ENCODE measurements at regions not wholly inside any gene's neighbourhood (a gene's known extent, or its start where the extent isn't known, plus 50 kb on each side); places are given as distances from the start of the nearest gene placed in this dataset.
"Not testable (repeated sequence)": the region's sequence is repeated elsewhere in the genome, so short reads cannot be mapped to it uniquely, and the experiment has no call there.

GRCh38 chr2:199197448-199197847, 260.3 kb downstream of the SATB2 start:
- Histone ChIP-seq H3K4me3 (no peak overlapping the region), H3K9me3 (no peaks in the 10 kb centered on the region), H3K27me3 (no peaks in the 10 kb centered on the region), H3K27ac (no peak overlapping the region), H3K36me3 (no peaks in the 10 kb centered on the region), H3K4me1 (no peaks in the 10 kb centered on the region)
- TF ChIP-seq, protein P1, sequence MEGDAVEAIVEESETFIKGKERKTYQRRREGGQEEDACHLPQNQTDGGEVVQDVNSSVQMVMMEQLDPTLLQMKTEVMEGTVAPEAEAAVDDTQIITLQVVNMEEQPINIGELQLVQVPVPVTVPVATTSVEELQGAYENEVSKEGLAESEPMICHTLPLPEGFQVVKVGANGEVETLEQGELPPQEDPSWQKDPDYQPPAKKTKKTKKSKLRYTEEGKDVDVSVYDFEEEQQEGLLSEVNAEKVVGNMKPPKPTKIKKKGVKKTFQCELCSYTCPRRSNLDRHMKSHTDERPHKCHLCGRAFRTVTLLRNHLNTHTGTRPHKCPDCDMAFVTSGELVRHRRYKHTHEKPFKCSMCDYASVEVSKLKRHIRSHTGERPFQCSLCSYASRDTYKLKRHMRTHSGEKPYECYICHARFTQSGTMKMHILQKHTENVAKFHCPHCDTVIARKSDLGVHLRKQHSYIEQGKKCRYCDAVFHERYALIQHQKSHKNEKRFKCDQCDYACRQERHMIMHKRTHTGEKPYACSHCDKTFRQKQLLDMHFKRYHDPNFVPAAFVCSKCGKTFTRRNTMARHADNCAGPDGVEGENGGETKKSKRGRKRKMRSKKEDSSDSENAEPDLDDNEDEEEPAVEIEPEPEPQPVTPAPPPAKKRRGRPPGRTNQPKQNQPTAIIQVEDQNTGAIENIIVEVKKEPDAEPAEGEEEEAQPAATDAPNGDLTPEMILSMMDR (IDR thresholded peaks at IDR 0.05), result no peak
- intact Hi-C loops (cut with DNase I; ENCODE audit: low total_unique reads), result no loop called here
- DNase-seq, result no peak

DNA sequence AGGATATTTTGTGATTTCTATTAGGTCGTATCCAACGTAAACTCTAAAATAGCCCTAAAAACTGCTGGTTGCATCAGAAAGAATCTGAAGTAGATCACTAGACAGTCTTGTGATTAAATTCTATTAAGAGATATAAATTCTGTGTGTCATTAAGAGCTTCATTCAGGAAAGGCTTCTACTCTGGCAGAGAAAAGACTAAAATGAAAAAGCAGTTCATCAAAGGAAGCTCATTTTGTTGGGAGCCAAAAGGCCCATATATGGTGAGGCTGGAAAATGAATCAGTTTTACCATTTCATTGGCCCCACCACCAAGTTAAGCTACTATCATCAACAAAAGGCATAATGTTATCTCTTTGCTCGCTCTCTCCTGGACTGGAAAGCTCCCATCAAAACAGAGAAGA, 261.1 kb downstream of the SATB2 start:
- TF ChIP-seq, protein P1 (IDR thresholded peaks at IDR 0.05), result no peak
- intact Hi-C loops (cut with DNase I; ENCODE audit: low total_unique reads), result no loop called here
- Histone ChIP-seq H3K27me3 (no peaks in the 10 kb centered on the region), H3K36me3 (no peaks in the 10 kb centered on the region), H3K9me3 (no peaks in the 10 kb centered on the region), H3K4me1 (no peaks in the 10 kb centered on the region), H3K4me3 (no peak overlapping the region), H3K27ac (no peak overlapping the region)
- no peak for DNase-seq

DNA sequence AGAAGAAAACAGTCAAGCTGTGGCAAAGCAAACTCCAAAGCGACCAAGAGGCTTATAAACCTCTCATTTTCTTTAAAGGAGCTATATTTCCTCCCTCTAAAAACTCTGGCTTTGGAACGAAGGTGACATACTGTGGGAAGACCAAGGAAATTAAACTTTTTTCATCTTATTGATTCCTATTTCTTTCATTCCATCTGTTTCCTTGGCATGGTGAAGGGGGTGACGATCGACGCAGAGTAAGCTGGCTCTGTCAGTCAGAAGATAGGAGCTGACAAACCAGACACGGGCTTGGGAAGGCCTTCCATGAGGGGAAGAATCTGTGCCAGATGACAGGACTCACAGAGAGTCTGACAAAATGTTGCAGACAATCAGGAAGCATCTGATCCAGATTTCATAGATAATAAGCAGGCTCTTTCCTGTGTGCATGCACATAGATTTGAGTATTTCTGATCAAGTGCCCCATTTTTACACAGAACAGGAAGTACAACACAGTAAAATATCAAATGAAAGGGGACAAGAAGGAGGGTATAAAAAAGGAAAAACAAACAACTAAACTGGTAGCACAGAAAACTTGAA, 261.7 kb downstream of the SATB2 start:
- intact Hi-C loops (cut with DNase I; ENCODE audit: low total_unique reads), result no loop called here
- no peak for DNase-seq
- Histone ChIP-seq H3K4me1 (no peaks in the 10 kb centered on the region), H3K9me3 (no peaks in the 10 kb centered on the region), H3K27ac (no peak overlapping the region), H3K4me3 (no peak overlapping the region), H3K36me3 (no peaks in the 10 kb centered on the region), H3K27me3 (no peaks in the 10 kb centered on the region)
- TF ChIP-seq, protein P1 (IDR thresholded peaks at IDR 0.05), result no peak

GRCh38 chr2:199191461-199191860, 266.3 kb downstream of the SATB2 start:
- intact Hi-C loops (cut with DNase I; ENCODE audit: low total_unique reads), result no loop called here
- no peak for DNase-seq
- H3K36me3 ChIP-seq, result no peaks in the 10 kb centered on the region

DNA sequence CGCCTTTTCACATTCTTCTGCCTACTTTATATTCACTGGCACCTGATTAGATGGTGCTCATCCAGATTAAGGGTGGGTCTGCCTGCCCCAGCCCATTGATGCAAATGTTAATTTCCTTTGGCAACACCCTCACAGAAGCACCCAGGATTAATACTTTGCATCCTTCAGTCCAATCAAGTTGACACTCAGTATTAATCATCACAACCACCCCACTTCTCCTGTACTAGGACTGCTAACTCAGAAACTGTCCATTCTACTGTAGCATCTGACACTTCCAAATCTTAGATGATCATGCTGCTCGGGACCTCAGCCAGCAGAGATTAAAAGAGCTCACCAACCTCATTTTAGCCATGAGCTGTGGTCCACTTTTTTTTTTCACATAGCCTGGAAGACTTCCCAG, 268.5 kb downstream of the SATB2 start:
- TF ChIP-seq, protein P1 (IDR thresholded peaks at IDR 0.05), result no peak
- H3K36me3 ChIP-seq, result no peaks in the 10 kb centered on the region

More at GRCh38 chr2:199191461-199191860, 266.3 kb downstream of the SATB2 start:
- no peaks in the 10 kb centered on the region for H3K9me3 ChIP-seq
- TF ChIP-seq, protein P1 (IDR thresholded peaks at IDR 0.05), result no peak
- H3K27me3 ChIP-seq, result no peaks in the 10 kb centered on the region
- H3K4me1 ChIP-seq, result no peaks in the 10 kb centered on the region
- H3K27ac ChIP-seq, result no peak overlapping the region
- H3K4me3 ChIP-seq, result no peak overlapping the region

GRCh38 chr2:199186301-199186751, 271.4 kb downstream of the SATB2 start:
- Histone ChIP-seq H3K27me3 (no peaks in the 10 kb centered on the region), H3K27ac (no peak overlapping the region), H3K36me3 (no peaks in the 10 kb centered on the region), H3K9me3 (no peaks in the 10 kb centered on the region), H3K4me3 (no peak overlapping the region), H3K4me1 (no peaks in the 10 kb centered on the region)
- TF ChIP-seq, protein P1 (IDR thresholded peaks at IDR 0.05), result no peak
- intact Hi-C loops (cut with DNase I; ENCODE audit: low total_unique reads), result no loop called here
- DNase-seq, result no peak

More for the DNA sequence above, 268.5 kb downstream of the SATB2 start:
- H3K27me3 ChIP-seq, result no peaks in the 10 kb centered on the region
- intact Hi-C loops (cut with DNase I; ENCODE audit: low total_unique reads), result no loop called here
- H3K27ac ChIP-seq, result no peak overlapping the region
- no peak for DNase-seq
- H3K9me3 ChIP-seq, result no peaks in the 10 kb centered on the region
- no peak overlapping the region for H3K4me3 ChIP-seq
- no peaks in the 10 kb centered on the region for H3K4me1 ChIP-seq

GRCh38 chr2:199185174-199185573, 272.6 kb downstream of the SATB2 start:
- H3K27ac ChIP-seq; H3K4me3 ChIP-seq; H3K36me3 ChIP-seq; H3K9me3 ChIP-seq; intact Hi-C loops (cut with DNase I; ENCODE audit: low total_unique reads); DNase-seq; H3K27me3 ChIP-seq; H3K4me1 ChIP-seq: not testable (repeated sequence)
